CD4-positive, alpha-beta T cell (primary cell): ENCODE measurements at regions not wholly inside any gene's neighbourhood (a gene's known extent, or its start where the extent isn't known, plus 50 kb on each side); places are given as distances from the start of the nearest gene placed in this dataset.

Experiments
- ATAC-seq: fragments of 200-7000 bp; cut with Tn5 transposase; one replicate; pipeline ENCODE4 v1.10.0; 2022; ENCODE audit warnings: mild to moderate bottlenecking; ENCODE audit not compliant: poor library complexity
- CTCF ChIA-PET: fragments of 350-600 bp; sonication (Branson Sonifier 250); formaldehyde crosslinking; loops from one replicate; lab custom pipeline; 2021; ENCODE audit warnings: antibody characterized with exemption, inconsistent platforms; lab: Charles Lee
- POLR2A ChIA-PET: fragments of 350-600 bp; sonication (Branson Sonifier 250); formaldehyde crosslinking; loops from one replicate; lab custom pipeline; 2021; ENCODE audit warnings: antibody characterized with exemption, inconsistent platforms; lab: Charles Lee
- DNase-seq, 14 experiments: peaks; one replicate each; pipeline ENCODE4 v3.0.0-alpha.2; 2013 to 2020; ENCODE audit warnings: mixed read lengths in 2 of 14
- H3K27ac ChIP-seq, 2 donors: one replicate each; pipeline versions ENCODE4 v1.5.1 to v1.7.0; 2013; ENCODE audit warnings: low read length in 2 of 2, low read depth in 1 of 2, mild to moderate bottlenecking in 1 of 2
- H3K27me3 ChIP-seq, 2 experiments: 1 replicate in 1 of 2; 2 replicates in 1 of 2; pipeline versions ENCODE4 v1.6.1 to v1.7.0; 2013; ENCODE audit warnings: low read length in 2 of 2, control low read depth in 1 of 2, mild to moderate bottlenecking in 1 of 2, moderate library complexity in 1 of 2; ENCODE audit not compliant: insufficient read depth in 2 of 2, control insufficient read depth in 1 of 2
- H3K36me3 ChIP-seq: one replicate; pipeline ENCODE4 v1.6.1; 2013; ENCODE audit warnings: low read length, control low read depth; ENCODE audit not compliant: insufficient read depth
- H3K4me1 ChIP-seq: one replicate; pipeline ENCODE4 v1.6.1; 2013; ENCODE audit warnings: low read length, control low read depth; ENCODE audit not compliant: insufficient read depth
- H3K4me3 ChIP-seq: one replicate; pipeline ENCODE4 v1.5.1; 2013; ENCODE audit warnings: mild to moderate bottlenecking, low read length, moderate library complexity
- H3K9me3 ChIP-seq, 2 experiments: 1 replicate in 1 of 2; 2 replicates in 1 of 2; pipeline versions ENCODE4 v1.6.1 to v1.7.0; 2013; ENCODE audit warnings: low read length in 2 of 2, mild to moderate bottlenecking in 2 of 2, control low read depth in 1 of 2, moderate library complexity in 1 of 2; ENCODE audit not compliant: control insufficient read depth in 1 of 2, insufficient read depth in 1 of 2
- H3K27ac Mint-ChIP-seq: one replicate; pipeline ENCODE4 v1.8.0; 2020; ENCODE audit warnings: mixed read lengths
- H3K27me3 Mint-ChIP-seq: one replicate; pipeline ENCODE4 v1.8.0; 2021; ENCODE audit warnings: mixed read lengths
- H3K36me3 Mint-ChIP-seq: one replicate; pipeline ENCODE4 v1.8.0; 2021; ENCODE audit warnings: low read depth, mixed read lengths
- H3K4me1 Mint-ChIP-seq: one replicate; pipeline ENCODE4 v1.8.0; 2021; ENCODE audit warnings: low read depth, mixed read lengths
- H3K4me3 Mint-ChIP-seq: one replicate; pipeline ENCODE4 v1.8.0; 2020; ENCODE audit warnings: mild to moderate bottlenecking, mixed read lengths
- H3K9me3 Mint-ChIP-seq: one replicate; pipeline ENCODE4 v1.8.0; 2020; ENCODE audit warnings: mixed read lengths
- CTCF ChIP-seq: fragments of 200-600 bp; IDR thresholded peaks from one replicate; pipeline ENCODE4 v1.8.0; 2022; ENCODE audit warnings: antibody characterized with exemption, mild to moderate bottlenecking
- intact Hi-C, 2 experiments: fragments of 100-400 bp; cut with DNase I in 1 of 2; cut with micrococcal nuclease in 1 of 2; formaldehyde crosslinking; loops; one replicate each; pipeline versions ENCODE4 v1.15.1 to v1.9.0; 2023 to 2025; cut with DNase I, micrococcal nuclease

- no peak for TF ChIP-seq CTCF
- Histone ChIP-seq H3K27me3 (no peaks in the 10 kb centered on the region), H3K27ac (no peak overlapping the region), H3K9me3 (no peaks in the 10 kb centered on the region), H3K4me1 (no peaks in the 10 kb centered on the region), H3K4me3 (no peak overlapping the region), H3K36me3 (no peaks in the 10 kb centered on the region)
- intact Hi-C loops = no loop called here
- Mint-ChIP-seq H3K4me3 (no peak overlapping the region), H3K27ac (no peak overlapping the region), H3K36me3 (no peaks in the 10 kb centered on the region), H3K27me3 (no peaks in the 10 kb centered on the region), H3K9me3 (peaks cover 2% of the 10 kb centered on the region), H3K4me1 (no peaks in the 10 kb centered on the region)
- ATAC-seq = no peak
- ChIA-PET POLR2A (no interaction called here), CTCF (no interaction called here)
- DNase-seq = no peak
Observed at GRCh38 chr5:54728588-54728915, 211.0 kb downstream of the SNX18 start.

- no peaks in the 10 kb centered on the region for H3K4me1 Mint-ChIP-seq
- no peaks in the 10 kb centered on the region for H3K27me3 Mint-ChIP-seq
- TF ChIP-seq CTCF = no peak
- Histone ChIP-seq H3K27me3 (no peaks in the 10 kb centered on the region), H3K27ac (no peak overlapping the region), H3K4me3 (no peak overlapping the region), H3K4me1 (no peaks in the 10 kb centered on the region), H3K36me3 (no peaks in the 10 kb centered on the region), H3K9me3 (no peaks in the 10 kb centered on the region)
- H3K9me3 Mint-ChIP-seq = peaks cover 4% of the 10 kb centered on the region
- POLR2A ChIA-PET = interaction anchor here (0.8 kb wide), 1 partner anchor 54 kb away, joined by 5 read pairs; no protein-coding TSS in a partner anchor
- intact Hi-C loops = no loop called here
- ATAC-seq (no peak), DNase-seq (no peak)
- CTCF ChIA-PET = no interaction called here
- H3K27ac Mint-ChIP-seq = no peak overlapping the region
- no peak overlapping the region for H3K4me3 Mint-ChIP-seq
- no peaks in the 10 kb centered on the region for H3K36me3 Mint-ChIP-seq
Observed at GRCh38 chr5:54727874-54728587, 210.5 kb downstream of the SNX18 start.

- no peaks in the 10 kb centered on the region for H3K4me1 ChIP-seq
- H3K4me3 ChIP-seq = no peak overlapping the region
- ChIA-PET CTCF (no interaction called here), POLR2A (interaction anchor here (1.1 to 1.3 kb wide), 2 partner anchors 18 to 65 kb away, joined by 3 read pairs; no protein-coding TSS in a partner anchor)
- no peaks in the 10 kb centered on the region for H3K27me3 ChIP-seq
- Mint-ChIP-seq H3K4me1 (no peaks in the 10 kb centered on the region), H3K27me3 (no peaks in the 10 kb centered on the region), H3K27ac (no peak overlapping the region), H3K9me3 (peaks cover 4% of the 10 kb centered on the region), H3K36me3 (no peaks in the 10 kb centered on the region), H3K4me3 (no peak overlapping the region)
- no peak for ATAC-seq
- DNase-seq = no peak
- no peak overlapping the region for H3K27ac ChIP-seq
- intact Hi-C loops = no loop called here
- no peaks in the 10 kb centered on the region for H3K36me3 ChIP-seq
- no peak for TF ChIP-seq CTCF
- H3K9me3 ChIP-seq = no peaks in the 10 kb centered on the region
Observed at GRCh38 chr5:54725391-54726280, 208.1 kb downstream of the SNX18 start.
